Central memory CD8-positive, alpha-beta T cell (primary cell): ENCODE measurements at regions not wholly inside any gene's neighbourhood (a gene's known extent, or its start where the extent isn't known, plus 50 kb on each side); places are given as distances from the start of the nearest gene placed in this dataset.

ENCODE experiments used
- ATAC-seq: fragments of 150-1000 bp; cut with Tn5 transposase; replicated peaks from 2 replicates; pipeline ENCODE4 v1.10.0; 2022; ENCODE audit warnings: mild to moderate bottlenecking, moderate FRiP score, moderate number of reproducible peaks; ENCODE audit not compliant: poor library complexity, severe bottlenecking; ENCODE audit errors: extremely low read depth
- DNase-seq, 2 donors: peaks; one replicate each; pipeline ENCODE4 v3.0.0; 2021; ENCODE audit warnings: low spot score in 2 of 2
- H3K27ac Mint-ChIP-seq: one replicate; pipeline ENCODE4 v1.8.0; 2022; ENCODE audit warnings: low read depth, mild to moderate bottlenecking, moderate library complexity, mixed read lengths
- H3K27me3 Mint-ChIP-seq: one replicate; pipeline ENCODE4 v1.8.0; 2022; ENCODE audit warnings: mixed read lengths
- H3K36me3 Mint-ChIP-seq: one replicate; pipeline ENCODE4 v1.8.0; 2022; ENCODE audit warnings: mild to moderate bottlenecking, moderate library complexity, mixed read lengths; ENCODE audit not compliant: insufficient read depth
- H3K4me1 Mint-ChIP-seq: one replicate; pipeline ENCODE4 v1.8.0; 2022; ENCODE audit warnings: mixed read lengths
- H3K4me3 Mint-ChIP-seq: one replicate; pipeline ENCODE4 v1.8.0; 2022; ENCODE audit warnings: mild to moderate bottlenecking, moderate library complexity, mixed read lengths
- H3K9me3 Mint-ChIP-seq: one replicate; pipeline ENCODE4 v1.8.0; 2022; ENCODE audit warnings: mixed read lengths

DNA sequence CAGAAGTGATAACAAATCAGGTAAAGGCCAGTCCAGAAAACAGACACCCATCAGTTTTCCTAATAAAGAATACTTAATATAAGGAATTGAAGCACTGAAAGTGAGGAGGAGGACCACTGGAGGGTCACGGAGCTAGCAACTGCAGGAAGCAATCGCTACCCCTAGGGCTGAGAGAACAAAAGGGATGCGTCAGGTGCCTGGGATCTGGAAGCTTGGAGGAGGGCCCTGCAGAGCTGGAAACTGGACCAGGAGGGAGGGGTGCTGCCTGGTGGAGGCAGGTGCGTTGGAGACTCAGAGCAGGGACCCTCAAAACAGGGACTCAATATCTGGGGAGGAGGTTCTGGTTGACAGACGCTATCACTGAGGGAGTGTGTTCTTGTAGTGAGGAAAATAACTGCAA lies 308.1 kb upstream of the RASGRP1 start:
- H3K27me3 Mint-ChIP-seq, result peaks cover 56% of the 10 kb centered on the region
- H3K36me3 Mint-ChIP-seq, result no peaks in the 10 kb centered on the region
- no peak overlapping the region for H3K27ac Mint-ChIP-seq
- H3K9me3 Mint-ChIP-seq, result no peaks in the 10 kb centered on the region
- H3K4me3 Mint-ChIP-seq, result no peak overlapping the region
- no peak for ATAC-seq
- H3K4me1 Mint-ChIP-seq, result no peaks in the 10 kb centered on the region
- no peak for DNase-seq

DNA sequence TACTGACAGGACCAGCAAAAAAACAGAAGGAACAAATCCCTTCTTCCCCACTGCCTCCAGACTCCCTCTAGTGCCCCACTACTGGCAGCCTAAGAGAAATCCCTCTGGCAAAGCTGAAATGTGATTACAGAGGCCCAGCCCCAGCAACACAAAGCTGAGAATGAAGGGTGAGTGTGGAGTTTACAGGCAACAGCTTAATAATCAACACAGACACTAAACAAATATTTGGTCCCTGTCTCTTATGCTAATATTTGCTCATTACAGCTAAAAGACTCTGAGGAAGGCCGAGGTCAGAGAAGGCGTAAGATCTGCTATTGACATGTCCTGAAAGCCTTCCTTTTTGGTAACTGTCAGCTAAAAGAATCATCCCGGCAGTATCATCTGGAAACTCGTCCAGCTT lies 308.5 kb upstream of the RASGRP1 start:
- H3K27me3 Mint-ChIP-seq, result peaks cover 56% of the 10 kb centered on the region
- H3K36me3 Mint-ChIP-seq, result no peaks in the 10 kb centered on the region
- no peaks in the 10 kb centered on the region for H3K4me1 Mint-ChIP-seq
- no peak for DNase-seq
- H3K27ac Mint-ChIP-seq, result no peak overlapping the region
- no peaks in the 10 kb centered on the region for H3K9me3 Mint-ChIP-seq
- ATAC-seq, result no peak
- no peak overlapping the region for H3K4me3 Mint-ChIP-seq

DNA sequence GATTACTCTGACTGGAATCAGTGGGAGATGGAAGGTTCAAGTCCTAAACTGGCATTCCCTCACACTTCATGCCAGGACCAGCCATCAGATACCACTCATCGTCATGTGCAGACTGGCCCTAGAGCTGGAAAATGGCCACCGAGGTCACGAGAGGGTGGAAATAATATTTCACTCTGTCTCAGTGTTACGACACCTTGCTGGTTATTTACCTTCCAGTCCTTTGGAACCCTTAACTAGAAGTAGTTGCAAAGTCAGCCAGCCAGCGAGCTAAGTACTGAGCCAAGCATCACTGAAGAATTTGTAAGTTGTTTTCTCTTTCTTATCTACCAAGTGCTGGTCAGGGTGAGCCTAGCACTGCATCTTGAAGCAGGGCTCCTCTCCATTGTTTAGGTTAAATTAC lies 309.9 kb upstream of the RASGRP1 start:
- ATAC-seq (no peak), DNase-seq (no peak)
- no peak overlapping the region for H3K4me3 Mint-ChIP-seq
- peaks cover 44% of the 10 kb centered on the region for H3K27me3 Mint-ChIP-seq
- H3K4me1 Mint-ChIP-seq, result no peaks in the 10 kb centered on the region
- no peaks in the 10 kb centered on the region for H3K9me3 Mint-ChIP-seq
- no peaks in the 10 kb centered on the region for H3K36me3 Mint-ChIP-seq
- no peak overlapping the region for H3K27ac Mint-ChIP-seq

DNA sequence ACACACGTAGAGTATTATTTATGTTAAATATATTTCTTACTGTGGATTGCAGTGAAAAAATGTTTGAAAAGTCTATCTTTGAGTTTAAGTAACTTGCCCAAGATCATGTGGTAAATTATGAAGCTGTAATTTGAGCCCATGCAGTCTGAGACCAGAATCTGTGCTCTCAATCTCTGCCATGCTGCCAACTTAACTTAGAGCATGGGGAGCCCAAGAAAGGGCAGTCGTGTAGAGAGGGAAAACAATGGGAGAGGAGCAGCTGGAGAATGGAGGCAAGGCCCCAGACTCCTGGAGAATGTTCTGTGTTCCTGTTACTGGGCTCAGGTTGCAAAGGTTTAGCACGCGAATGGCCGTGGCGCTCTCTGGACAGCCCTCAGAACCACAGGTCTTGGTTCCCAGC lies 311.6 kb upstream of the RASGRP1 start:
- Mint-ChIP-seq H3K4me3 (no peak overlapping the region), H3K9me3 (no peaks in the 10 kb centered on the region), H3K4me1 (no peaks in the 10 kb centered on the region), H3K36me3 (no peaks in the 10 kb centered on the region), H3K27me3 (peaks cover 31% of the 10 kb centered on the region), H3K27ac (no peak overlapping the region)
- ATAC-seq, result no peak
- DNase-seq, result no peak

DNA sequence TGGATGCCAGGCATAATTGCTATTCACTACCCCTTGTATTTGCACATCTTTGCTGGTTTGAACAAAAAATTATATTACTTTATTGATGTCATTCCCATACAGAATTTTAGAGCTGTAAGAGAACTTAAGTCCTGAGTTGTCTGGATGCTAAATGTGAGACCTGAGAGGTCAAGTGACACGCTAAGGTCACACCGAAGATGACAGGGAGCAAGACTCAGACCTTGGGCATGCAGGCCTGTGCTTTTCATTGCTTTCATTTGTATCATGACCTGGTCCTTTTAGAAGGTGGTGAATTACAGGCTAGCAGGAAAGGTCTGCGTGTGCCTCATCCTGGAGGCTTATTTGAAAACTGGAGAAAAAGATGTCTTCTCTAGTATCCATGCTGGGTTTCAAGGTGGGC lies 312.0 kb upstream of the RASGRP1 start:
- ATAC-seq (no peak), DNase-seq (no peak)
- H3K27ac Mint-ChIP-seq, result no peak overlapping the region
- H3K4me1 Mint-ChIP-seq, result no peaks in the 10 kb centered on the region
- H3K9me3 Mint-ChIP-seq, result no peaks in the 10 kb centered on the region
- peaks cover 27% of the 10 kb centered on the region for H3K27me3 Mint-ChIP-seq
- no peaks in the 10 kb centered on the region for H3K36me3 Mint-ChIP-seq
- no peak overlapping the region for H3K4me3 Mint-ChIP-seq

DNA sequence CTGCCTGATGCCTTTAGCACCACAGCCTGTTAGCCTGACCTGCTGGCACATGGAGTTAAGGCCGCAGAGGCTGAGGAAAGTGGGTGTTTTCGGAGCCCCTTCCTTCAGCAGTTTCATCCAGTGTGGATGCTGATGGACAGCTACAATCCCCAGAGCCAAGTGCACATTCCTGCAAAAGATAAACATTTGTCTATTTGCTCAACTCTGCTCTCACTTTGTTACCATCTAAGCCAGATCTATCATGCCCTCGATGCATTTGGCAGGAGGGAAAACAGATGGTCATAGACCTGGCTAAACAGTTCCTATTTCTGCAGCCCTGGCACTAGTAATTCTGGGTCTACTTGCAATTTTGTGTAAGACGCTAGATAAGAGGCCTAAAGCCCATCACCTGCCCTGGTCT lies 312.9 kb upstream of the RASGRP1 start:
- H3K36me3 Mint-ChIP-seq, result no peaks in the 10 kb centered on the region
- no peaks in the 10 kb centered on the region for H3K4me1 Mint-ChIP-seq

DNA sequence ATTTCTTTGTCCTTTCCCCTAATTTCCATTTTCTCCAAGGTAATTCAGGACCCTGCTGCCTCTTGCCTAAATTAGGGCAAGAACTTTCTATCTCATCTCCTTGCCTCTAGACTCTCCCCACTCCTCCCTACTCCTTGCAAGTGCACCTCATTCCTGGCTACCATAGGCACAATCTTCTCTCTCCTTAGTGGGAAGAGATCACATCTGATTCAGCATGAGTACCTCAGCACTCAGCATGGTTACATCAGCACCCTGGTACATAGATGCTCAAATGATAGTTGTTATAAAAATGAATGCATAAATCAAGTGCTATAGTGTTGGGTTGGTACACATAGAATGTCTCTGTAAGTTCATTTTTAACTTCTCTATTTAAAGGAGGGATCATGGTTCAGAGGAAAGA lies 313.4 kb upstream of the RASGRP1 start:
- Mint-ChIP-seq H3K36me3 (no peaks in the 10 kb centered on the region), H3K4me3 (no peak overlapping the region), H3K4me1 (no peaks in the 10 kb centered on the region), H3K9me3 (no peaks in the 10 kb centered on the region), H3K27me3 (peaks cover 13% of the 10 kb centered on the region), H3K27ac (no peak overlapping the region)
- ATAC-seq (no peak), DNase-seq (no peak)

More for the DNA sequence above, 312.9 kb upstream of the RASGRP1 start:
- no peak overlapping the region for H3K27ac Mint-ChIP-seq
- DNase-seq, result no peak
- H3K4me3 Mint-ChIP-seq, result no peak overlapping the region
- no peak for ATAC-seq
- H3K27me3 Mint-ChIP-seq, result peaks cover 19% of the 10 kb centered on the region
- H3K9me3 Mint-ChIP-seq, result no peaks in the 10 kb centered on the region

DNA sequence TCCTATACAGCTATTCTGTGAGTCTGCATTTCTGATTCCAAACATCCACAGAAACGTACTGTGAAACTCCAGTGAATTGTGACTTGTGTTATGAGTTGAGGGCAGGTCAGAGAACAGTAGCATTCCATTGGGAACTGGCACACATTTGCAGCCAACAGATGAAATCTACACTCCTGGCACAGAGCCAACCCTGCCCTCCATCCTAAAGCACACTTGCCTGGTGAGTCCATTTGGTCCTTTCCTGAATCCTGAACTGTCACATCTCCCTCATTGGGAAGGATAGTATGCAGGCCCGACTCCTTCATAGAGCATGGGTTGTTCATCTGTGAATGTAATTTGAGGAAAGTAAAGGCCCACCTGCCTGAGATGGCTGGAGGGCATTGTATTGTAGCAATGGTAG lies 314.3 kb upstream of the RASGRP1 start:
- DNase-seq (no peak), ATAC-seq (no peak)
- no peaks in the 10 kb centered on the region for H3K4me1 Mint-ChIP-seq
- H3K9me3 Mint-ChIP-seq, result no peaks in the 10 kb centered on the region
- H3K4me3 Mint-ChIP-seq, result no peak overlapping the region
- no peak overlapping the region for H3K27ac Mint-ChIP-seq
- peaks cover 6% of the 10 kb centered on the region for H3K27me3 Mint-ChIP-seq
- H3K36me3 Mint-ChIP-seq, result no peaks in the 10 kb centered on the region

DNA sequence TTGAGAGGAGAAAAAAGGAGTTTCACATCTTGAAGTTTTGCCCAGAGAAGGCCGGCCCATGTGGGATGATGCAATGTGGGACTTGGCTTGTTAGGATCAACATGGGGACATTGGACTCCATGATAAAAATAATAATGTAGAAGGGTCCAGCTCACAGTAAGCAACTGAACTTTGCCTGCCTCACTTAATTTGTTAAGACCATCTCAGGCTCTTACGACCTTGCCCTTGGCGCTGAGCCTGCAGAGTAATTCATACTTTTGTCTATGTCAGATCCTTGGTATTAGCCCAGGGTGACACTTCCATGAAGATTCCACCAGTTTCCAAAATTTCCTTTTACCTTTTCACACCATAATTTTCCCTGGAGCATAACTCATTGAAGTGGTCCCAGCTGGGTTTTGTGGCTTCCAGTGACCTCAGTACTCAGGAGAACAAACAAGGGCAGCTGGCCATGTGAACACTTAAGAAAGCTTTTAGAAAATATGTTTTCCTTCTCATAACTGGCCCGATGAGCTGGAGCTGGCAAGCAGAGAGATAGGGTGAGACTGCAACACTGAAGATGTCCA lies 315.4 kb upstream of the RASGRP1 start:
- Mint-ChIP-seq H3K9me3 (no peaks in the 10 kb centered on the region), H3K36me3 (no peaks in the 10 kb centered on the region), H3K4me1 (no peaks in the 10 kb centered on the region), H3K27me3 (no peaks in the 10 kb centered on the region), H3K27ac (no peak overlapping the region), H3K4me3 (no peak overlapping the region)
- ATAC-seq, result no peak
- no peak for DNase-seq

DNA sequence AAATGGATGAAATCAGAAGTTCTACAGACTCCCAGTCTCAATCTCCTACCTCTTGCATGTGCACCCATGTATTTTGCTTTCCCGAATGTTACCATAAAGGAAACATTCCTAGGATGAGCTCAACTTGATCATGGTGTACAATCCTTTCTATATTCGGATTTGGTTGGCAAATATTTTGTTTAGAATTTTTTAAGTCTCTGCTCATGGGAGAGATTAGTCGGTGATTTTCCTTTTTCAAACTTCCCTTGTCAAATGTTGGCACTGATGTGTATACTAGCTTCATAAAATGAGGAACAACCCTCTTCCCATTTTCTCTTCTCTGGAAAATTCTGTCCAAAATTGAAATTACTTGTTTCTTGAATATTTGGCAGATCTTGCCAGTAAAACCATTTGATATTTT lies 317.6 kb upstream of the RASGRP1 start:
- Mint-ChIP-seq H3K4me3 (no peak overlapping the region), H3K27ac (no peak overlapping the region), H3K9me3 (no peaks in the 10 kb centered on the region), H3K36me3 (no peaks in the 10 kb centered on the region), H3K27me3 (no peaks in the 10 kb centered on the region), H3K4me1 (no peaks in the 10 kb centered on the region)
- ATAC-seq (no peak), DNase-seq (no peak)

DNA sequence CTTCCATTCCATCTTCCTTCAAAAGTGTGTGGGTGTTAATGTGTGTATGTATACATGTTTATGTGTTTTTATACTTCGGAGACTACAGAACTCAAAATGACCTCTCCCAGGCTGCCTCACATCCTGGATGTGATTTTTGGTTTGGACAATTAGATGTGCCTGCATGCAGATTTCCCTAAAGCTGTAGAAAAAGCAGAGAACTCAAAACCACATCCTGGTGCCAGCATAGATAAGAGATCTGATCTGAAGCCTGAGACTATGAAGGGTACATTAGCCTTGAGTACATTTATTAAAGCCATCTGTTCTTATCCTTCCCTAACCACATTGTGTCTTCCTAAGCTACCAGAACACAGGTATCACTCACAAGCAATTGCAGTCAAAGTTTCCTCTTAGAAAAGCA lies 319.4 kb upstream of the RASGRP1 start:
- Mint-ChIP-seq H3K36me3 (no peaks in the 10 kb centered on the region), H3K4me3 (no peak overlapping the region), H3K27ac (no peak overlapping the region), H3K4me1 (no peaks in the 10 kb centered on the region), H3K9me3 (no peaks in the 10 kb centered on the region), H3K27me3 (no peaks in the 10 kb centered on the region)
- DNase-seq, result no peak
- ATAC-seq, result no peak

DNA sequence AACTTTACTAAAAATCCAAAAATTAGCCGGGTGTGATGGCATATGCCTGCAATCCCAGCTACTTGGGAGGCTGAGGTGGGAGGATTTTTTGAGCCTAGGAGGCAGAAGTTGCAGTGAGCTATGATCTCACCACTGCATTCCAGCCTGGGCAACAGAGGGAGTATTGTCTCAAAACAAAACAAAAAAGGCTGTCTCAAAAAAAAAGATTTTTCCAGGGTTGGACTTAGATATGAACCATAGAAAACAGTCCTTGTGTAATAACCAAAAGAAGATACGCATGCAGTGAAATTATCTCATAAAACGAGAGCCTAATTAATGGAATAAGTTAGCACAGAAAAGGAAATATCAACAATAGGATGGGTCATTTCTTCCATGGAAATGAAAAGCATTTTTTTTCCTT lies 320.4 kb upstream of the RASGRP1 start:
- Mint-ChIP-seq H3K36me3 (no peaks in the 10 kb centered on the region), H3K4me3 (no peak overlapping the region), H3K4me1 (no peaks in the 10 kb centered on the region), H3K9me3 (no peaks in the 10 kb centered on the region), H3K27ac (no peak overlapping the region), H3K27me3 (no peaks in the 10 kb centered on the region)
- no peak for ATAC-seq
- DNase-seq, result no peak

DNA sequence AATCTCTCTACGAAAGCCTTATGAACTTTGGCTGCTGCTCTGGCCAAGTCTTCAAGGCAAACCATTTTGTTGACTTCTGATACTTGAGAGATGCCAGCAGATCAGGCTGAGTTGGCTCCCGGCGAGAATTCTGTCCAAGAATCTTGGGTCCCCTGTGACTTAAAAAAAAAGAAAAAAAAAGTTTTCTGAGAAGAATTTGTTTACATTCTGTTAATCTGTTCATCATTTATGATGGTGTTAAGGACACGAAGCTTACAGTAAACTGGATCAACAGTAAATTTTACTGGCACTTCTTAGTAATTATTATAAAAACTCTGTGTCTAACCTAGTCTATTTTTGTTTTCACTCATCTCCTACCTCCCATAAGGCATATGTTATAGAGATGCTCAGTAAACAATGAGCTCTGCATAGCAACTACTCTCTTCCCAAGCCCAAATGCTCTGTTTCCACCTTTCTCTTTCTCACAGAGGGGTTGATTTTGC lies 320.9 kb upstream of the RASGRP1 start:
- Mint-ChIP-seq H3K4me1 (no peaks in the 10 kb centered on the region), H3K4me3 (no peak overlapping the region), H3K27ac (no peak overlapping the region), H3K27me3 (peaks cover 3% of the 10 kb centered on the region), H3K9me3 (no peaks in the 10 kb centered on the region), H3K36me3 (no peaks in the 10 kb centered on the region)
- ATAC-seq (no peak), DNase-seq (no peak)
